Nephron progenitor cell (in vitro differentiated cells): ENCODE measurements at regions not wholly inside any gene's neighbourhood (a gene's known extent, or its start where the extent isn't known, plus 50 kb on each side); places are given as distances from the start of the nearest gene placed in this dataset.
"Not testable (repeated sequence)": the region's sequence is repeated elsewhere in the genome, so short reads cannot be mapped to it uniquely, and the experiment has no call there.

Experiments used
- DNase-seq: peaks from one replicate; pipeline ENCODE4 v3.0.0; 2021
- H3K27ac Mint-ChIP-seq: 2 replicates; pipeline ENCODE4 v1.8.0; 2021; ENCODE audit warnings: mild to moderate bottlenecking, moderate library complexity, mixed read lengths
- H3K27me3 Mint-ChIP-seq: 2 replicates; pipeline ENCODE4 v1.8.0; 2021; ENCODE audit warnings: mild to moderate bottlenecking, low read depth, mixed read lengths; ENCODE audit not compliant: poor library complexity
- H3K36me3 Mint-ChIP-seq: 2 replicates; pipeline ENCODE4 v1.8.0; 2021; ENCODE audit warnings: low read depth, mixed read lengths
- H3K4me1 Mint-ChIP-seq: 2 replicates; pipeline ENCODE4 v1.8.0; 2021; ENCODE audit warnings: mixed read lengths
- H3K4me3 Mint-ChIP-seq: 2 replicates; pipeline ENCODE4 v1.8.0; 2021; ENCODE audit warnings: mild to moderate bottlenecking, moderate library complexity, mixed read lengths
- H3K9me3 Mint-ChIP-seq: 2 replicates; pipeline ENCODE4 v1.8.0; 2021; ENCODE audit warnings: mild to moderate bottlenecking, moderate library complexity, mixed read lengths
- TF ChIP-seq, protein P1 (sequence below): fragments of 200-600 bp; sonication (generic); IDR thresholded peaks from 2 replicates; pipeline ENCODE4 v1.5.0; 2021; ENCODE audit warnings: antibody characterized with exemption

DNA sequence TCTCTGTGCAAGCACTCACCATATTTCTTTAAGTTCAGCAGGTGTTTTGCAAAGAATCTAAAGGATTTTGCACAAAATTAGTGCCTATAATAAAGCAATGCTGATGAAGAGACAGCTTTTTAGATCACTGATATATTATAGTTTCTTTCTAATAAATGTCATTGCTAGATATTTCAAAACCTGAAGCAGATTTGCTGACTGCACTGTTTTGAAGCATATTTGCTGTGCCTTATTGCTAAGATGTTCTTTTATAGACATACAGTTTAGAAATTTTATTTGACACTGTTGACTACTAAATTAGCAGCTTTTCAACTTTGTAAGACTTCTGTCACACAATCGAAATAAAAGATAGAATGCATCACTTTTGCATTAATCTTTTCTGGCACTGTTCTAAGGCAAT lies 620.9 kb upstream of the CELF4 start:
- no peak overlapping the region for H3K4me3 Mint-ChIP-seq

DNA sequence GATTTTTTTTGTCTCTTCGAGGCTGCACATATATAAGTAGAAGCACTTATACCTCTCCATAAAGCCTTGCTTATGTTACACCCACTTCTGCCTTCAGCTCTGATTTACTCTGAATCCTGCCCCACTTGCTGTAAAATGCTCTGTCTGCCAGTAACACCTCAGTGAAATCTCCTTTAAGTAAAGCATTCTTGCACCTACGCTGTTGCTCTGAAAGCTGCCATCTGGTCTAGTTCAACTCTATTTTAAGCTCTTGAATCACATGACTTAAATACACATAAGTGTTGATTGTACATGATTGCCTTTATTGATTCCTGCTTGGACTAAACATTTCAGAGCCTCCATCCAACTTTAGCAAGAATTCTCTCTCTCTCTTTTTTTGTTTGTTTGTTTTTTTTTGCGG lies 609.0 kb upstream of the CELF4 start:
- Mint-ChIP-seq H3K4me1 (no peaks in the 10 kb centered on the region), H3K27ac (no peak overlapping the region), H3K4me3 (no peak overlapping the region), H3K36me3 (no peaks in the 10 kb centered on the region), H3K9me3 (no peaks in the 10 kb centered on the region), H3K27me3 (no peaks in the 10 kb centered on the region)
- DNase-seq = no peak
- TF ChIP-seq, protein P1, sequence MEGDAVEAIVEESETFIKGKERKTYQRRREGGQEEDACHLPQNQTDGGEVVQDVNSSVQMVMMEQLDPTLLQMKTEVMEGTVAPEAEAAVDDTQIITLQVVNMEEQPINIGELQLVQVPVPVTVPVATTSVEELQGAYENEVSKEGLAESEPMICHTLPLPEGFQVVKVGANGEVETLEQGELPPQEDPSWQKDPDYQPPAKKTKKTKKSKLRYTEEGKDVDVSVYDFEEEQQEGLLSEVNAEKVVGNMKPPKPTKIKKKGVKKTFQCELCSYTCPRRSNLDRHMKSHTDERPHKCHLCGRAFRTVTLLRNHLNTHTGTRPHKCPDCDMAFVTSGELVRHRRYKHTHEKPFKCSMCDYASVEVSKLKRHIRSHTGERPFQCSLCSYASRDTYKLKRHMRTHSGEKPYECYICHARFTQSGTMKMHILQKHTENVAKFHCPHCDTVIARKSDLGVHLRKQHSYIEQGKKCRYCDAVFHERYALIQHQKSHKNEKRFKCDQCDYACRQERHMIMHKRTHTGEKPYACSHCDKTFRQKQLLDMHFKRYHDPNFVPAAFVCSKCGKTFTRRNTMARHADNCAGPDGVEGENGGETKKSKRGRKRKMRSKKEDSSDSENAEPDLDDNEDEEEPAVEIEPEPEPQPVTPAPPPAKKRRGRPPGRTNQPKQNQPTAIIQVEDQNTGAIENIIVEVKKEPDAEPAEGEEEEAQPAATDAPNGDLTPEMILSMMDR = no peak

More for the DNA sequence above, 620.9 kb upstream of the CELF4 start:
- Mint-ChIP-seq H3K4me1 (no peaks in the 10 kb centered on the region), H3K27me3 (no peaks in the 10 kb centered on the region), H3K27ac (no peak overlapping the region), H3K9me3 (peaks cover 24% of the 10 kb centered on the region), H3K36me3 (no peaks in the 10 kb centered on the region)
- TF ChIP-seq, protein P1 = no peak
- DNase-seq = no peak

DNA sequence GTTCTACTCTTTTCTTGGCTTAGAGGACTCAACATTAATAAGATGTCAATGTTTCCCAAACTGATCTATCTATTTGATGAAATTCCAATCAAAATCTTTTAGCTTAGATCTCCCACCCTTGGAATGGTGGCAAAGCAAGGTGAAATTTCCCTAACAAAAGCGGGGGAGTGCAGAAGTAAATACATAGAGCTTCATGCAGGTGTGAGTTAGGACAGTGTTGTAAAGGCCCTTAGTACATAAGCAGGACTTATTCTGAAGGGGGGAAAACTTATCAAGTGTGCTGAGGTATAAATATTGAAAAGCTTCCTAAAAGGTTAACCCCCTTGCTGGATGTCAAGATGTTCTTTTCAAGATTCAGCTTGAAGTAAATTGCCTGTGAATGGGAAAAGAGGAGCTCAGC lies 608.6 kb upstream of the CELF4 start:
- no peak overlapping the region for H3K4me3 Mint-ChIP-seq
- no peaks in the 10 kb centered on the region for H3K9me3 Mint-ChIP-seq
- no peaks in the 10 kb centered on the region for H3K36me3 Mint-ChIP-seq
- H3K27me3 Mint-ChIP-seq = no peaks in the 10 kb centered on the region
- H3K27ac Mint-ChIP-seq = no peak overlapping the region
- TF ChIP-seq, protein P1 = no peak
- DNase-seq = no peak
- H3K4me1 Mint-ChIP-seq = no peaks in the 10 kb centered on the region

DNA sequence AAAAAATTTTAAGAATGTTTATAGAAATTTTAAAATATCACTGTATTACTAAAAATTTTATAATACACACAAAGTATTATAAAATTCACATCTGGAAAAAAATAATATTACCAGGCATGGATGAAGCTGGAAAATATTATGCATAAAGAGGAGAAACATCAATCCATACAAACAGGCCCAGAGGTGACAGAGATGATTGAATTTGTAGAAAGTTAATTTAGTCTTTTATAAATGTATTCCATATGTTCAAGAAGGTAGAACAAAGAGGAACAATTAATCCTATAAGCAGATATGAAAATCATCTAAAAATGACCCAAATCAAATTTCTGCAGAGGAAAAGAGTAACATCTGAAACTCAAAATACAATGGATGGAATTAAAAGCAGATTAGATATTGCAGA lies 605.2 kb upstream of the CELF4 start:
- H3K4me3 Mint-ChIP-seq = no peak overlapping the region
- no peaks in the 10 kb centered on the region for H3K4me1 Mint-ChIP-seq
- TF ChIP-seq, protein P1 = no peak
- no peak for DNase-seq
- H3K9me3 Mint-ChIP-seq = peaks cover 6% of the 10 kb centered on the region
- H3K27ac Mint-ChIP-seq = no peak overlapping the region
- H3K27me3 Mint-ChIP-seq = no peaks in the 10 kb centered on the region
- H3K36me3 Mint-ChIP-seq = no peaks in the 10 kb centered on the region

DNA sequence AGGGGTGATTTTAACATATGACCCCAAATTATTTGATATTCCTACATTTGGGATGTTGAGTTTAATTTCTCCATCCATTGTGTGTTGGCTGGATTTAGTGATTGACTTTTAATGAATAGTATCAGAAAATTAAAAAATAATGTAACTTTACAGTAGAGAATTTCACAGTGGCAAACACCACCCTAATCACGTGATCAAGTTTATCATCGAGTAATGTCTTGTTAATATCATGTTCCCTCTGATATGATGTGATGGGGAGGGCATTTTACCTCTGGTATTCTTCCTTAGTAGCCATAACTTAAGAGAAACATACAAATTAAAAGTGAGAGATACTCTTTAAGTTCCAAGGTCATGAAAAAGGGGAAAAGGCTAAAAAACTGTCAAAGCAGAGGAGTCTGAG lies 602.0 kb upstream of the CELF4 start:
- peaks cover 10% of the 10 kb centered on the region for H3K9me3 Mint-ChIP-seq
- H3K27me3 Mint-ChIP-seq = peaks cover 3% of the 10 kb centered on the region
- H3K4me1 Mint-ChIP-seq = no peaks in the 10 kb centered on the region
- H3K36me3 Mint-ChIP-seq = no peaks in the 10 kb centered on the region
- H3K4me3 Mint-ChIP-seq = no peak overlapping the region
- H3K27ac Mint-ChIP-seq = no peak overlapping the region
- TF ChIP-seq, protein P1 = no peak
- no peak for DNase-seq

DNA sequence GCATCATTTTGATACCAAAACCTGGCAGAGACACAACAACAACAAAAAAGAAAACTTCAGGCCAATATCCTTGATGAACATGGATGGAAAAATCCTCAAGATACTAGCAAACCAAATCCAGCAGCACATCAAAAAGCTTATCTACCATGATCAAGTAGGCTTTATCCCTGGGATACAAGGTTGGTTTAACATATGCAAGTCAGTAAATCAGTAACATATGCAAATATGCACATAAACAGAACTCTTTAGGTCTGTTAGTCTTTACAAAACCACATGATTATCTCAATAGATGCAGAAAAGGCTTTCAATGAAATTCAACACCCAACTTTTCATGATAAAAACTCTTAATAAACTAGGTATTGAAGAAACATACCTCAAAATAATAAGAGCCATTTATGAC lies 587.5 kb upstream of the CELF4 start:
- H3K27ac Mint-ChIP-seq, H3K9me3 Mint-ChIP-seq, H3K27me3 Mint-ChIP-seq, H3K36me3 Mint-ChIP-seq, H3K4me3 Mint-ChIP-seq, H3K4me1 Mint-ChIP-seq, DNase-seq: not testable (repeated sequence)
